Stomach (tissue), 4 donors: ENCODE measurements at regions not wholly inside any gene's neighbourhood (a gene's known extent, or its start where the extent isn't known, plus 50 kb on each side); places are given as distances from the start of the nearest gene placed in this dataset.

ENCODE experiments used
- EP300 ChIP-seq: sonication (generic); formaldehyde crosslinking; IDR thresholded peaks from one replicate; pipeline ENCODE4 v1.6.1; 2017; ENCODE audit warnings: antibody characterized with exemption
- POLR2A ChIP-seq, 4 donors: fragments of 450-650 bp; IDR thresholded peaks; one replicate each; pipeline ENCODE4 v1.6.1; 2016; ENCODE audit warnings: antibody characterized with exemption in 4 of 4, control low read depth in 2 of 4, mild to moderate bottlenecking in 1 of 4, moderate library complexity in 1 of 4
- POLR2AphosphoS5 ChIP-seq, 3 donors: sonication (generic); formaldehyde crosslinking; IDR thresholded peaks; one replicate each; pipeline ENCODE4 v1.6.1; 2016; ENCODE audit warnings: antibody characterized with exemption in 3 of 3
- TF ChIP-seq, protein P1 (sequence below), 7 experiments: fragments of 450-650 bp in 4 of 7; fragments of 200-600 bp in 3 of 7; sonication (generic) in 3 of 7; IDR thresholded peaks; one replicate each; pipeline ENCODE4 v1.5.1; 2016 to 2019; ENCODE audit warnings: antibody characterized with exemption in 7 of 7, control low read depth in 2 of 7, mild to moderate bottlenecking in 1 of 7

DNA sequence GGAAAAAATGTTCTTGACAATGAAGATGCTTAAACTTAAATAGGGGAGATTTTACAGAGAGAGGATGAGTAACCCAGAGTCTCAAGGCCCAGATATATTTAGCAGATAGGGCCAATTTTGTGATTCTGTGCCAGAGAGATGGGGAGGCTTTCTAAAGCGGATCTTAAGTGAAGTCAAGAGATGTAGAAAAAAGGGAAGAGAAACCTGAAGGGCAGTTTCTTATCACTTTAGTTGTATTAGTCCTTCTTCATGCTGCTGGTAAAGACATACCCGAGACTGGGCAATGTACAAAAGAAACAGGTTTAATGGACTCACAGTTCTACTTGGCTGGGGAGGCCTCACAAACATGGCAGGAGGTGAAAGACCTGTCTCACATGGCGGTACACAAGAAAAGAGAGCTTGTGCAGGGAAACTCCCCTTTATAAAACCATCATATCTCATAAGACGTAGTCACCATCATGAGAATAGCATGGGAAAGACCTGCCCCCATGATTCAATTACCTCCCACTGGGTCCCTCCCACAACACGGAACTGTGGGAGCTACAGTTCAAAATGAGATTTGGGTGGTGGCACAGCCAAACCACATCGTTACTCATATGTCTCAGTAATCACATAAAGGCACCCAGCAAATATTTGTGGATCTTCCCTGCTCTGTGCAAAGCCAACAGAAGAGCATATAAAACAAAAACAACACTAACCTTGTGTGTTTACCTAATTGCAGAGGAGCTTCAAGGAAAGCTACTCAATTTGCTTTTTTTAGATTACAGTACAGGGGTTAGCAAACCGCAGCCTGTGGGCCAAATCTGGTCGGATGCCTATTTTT, 102.6 kb upstream of the MYCBP2 start:
- TF ChIP-seq, protein P1, sequence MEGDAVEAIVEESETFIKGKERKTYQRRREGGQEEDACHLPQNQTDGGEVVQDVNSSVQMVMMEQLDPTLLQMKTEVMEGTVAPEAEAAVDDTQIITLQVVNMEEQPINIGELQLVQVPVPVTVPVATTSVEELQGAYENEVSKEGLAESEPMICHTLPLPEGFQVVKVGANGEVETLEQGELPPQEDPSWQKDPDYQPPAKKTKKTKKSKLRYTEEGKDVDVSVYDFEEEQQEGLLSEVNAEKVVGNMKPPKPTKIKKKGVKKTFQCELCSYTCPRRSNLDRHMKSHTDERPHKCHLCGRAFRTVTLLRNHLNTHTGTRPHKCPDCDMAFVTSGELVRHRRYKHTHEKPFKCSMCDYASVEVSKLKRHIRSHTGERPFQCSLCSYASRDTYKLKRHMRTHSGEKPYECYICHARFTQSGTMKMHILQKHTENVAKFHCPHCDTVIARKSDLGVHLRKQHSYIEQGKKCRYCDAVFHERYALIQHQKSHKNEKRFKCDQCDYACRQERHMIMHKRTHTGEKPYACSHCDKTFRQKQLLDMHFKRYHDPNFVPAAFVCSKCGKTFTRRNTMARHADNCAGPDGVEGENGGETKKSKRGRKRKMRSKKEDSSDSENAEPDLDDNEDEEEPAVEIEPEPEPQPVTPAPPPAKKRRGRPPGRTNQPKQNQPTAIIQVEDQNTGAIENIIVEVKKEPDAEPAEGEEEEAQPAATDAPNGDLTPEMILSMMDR (IDR thresholded peaks at IDR 0.05) = no peak
- TF ChIP-seq EP300 = no peak
- no peak for TF ChIP-seq POLR2AphosphoS5 (IDR thresholded peaks at IDR 0.05)
- no peak for TF ChIP-seq POLR2A (IDR thresholded peaks at IDR 0.05)
